ENCODE measurements at regions not wholly inside any gene's neighbourhood (a gene's known extent, or its start where the extent isn't known, plus 50 kb on each side); places are given as distances from the start of the nearest gene placed in this dataset.

DNA sequence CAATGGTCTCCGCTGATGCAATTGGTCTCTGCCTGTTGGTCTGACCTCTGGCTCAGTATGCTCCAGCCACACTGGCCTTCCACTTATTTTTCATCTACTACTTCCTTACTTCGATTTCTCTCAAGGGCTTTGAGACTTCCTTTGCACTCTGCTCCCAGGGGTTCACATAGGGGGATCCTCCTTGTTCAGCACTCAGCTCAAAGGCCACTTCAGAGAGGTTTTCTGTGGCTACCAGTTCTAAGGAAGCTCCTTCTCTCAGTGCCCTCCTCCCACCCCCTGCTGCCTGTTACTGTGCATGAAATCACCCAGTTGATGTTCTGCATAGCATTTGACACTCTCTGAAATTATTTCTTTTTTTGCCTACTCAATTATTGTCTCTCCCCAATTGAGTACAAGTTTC, 476.4 kb downstream of the HS3ST3B1 start:
- no peak overlapping the region for H3K4me3 ChIP-seq
- TF ChIP-seq POLR2A (IDR thresholded peaks at IDR 0.05), result no peak
- no peak for TF ChIP-seq CTCF (IDR thresholded peaks at IDR 0.05)
- no peak overlapping the region for H3K27ac ChIP-seq
- H3K27me3 ChIP-seq, result no peaks in the 10 kb centered on the region
- intact Hi-C loops (cut with DNase I; ENCODE audit: low total_unique reads), result no loop called here
- no peaks in the 10 kb centered on the region for H3K36me3 ChIP-seq
- no peaks in the 10 kb centered on the region for H3K9me3 ChIP-seq
- H3K4me1 ChIP-seq, result no peaks in the 10 kb centered on the region
- DNase-seq, result no peak

GRCh38 chr17:14776791-14777190, 475.9 kb downstream of the HS3ST3B1 start:
- Histone ChIP-seq H3K27ac (no peak overlapping the region), H3K36me3 (no peaks in the 10 kb centered on the region), H3K4me3 (no peak overlapping the region), H3K27me3 (no peaks in the 10 kb centered on the region), H3K4me1 (no peaks in the 10 kb centered on the region), H3K9me3 (no peaks in the 10 kb centered on the region)
- intact Hi-C loops (cut with DNase I; ENCODE audit: low total_unique reads), result no loop called here
- DNase-seq, result no peak
- TF ChIP-seq POLR2A (IDR thresholded peaks at IDR 0.05) (no peak), CTCF (IDR thresholded peaks at IDR 0.05) (no peak)

GRCh38 chr17:14775731-14776492, 475.0 kb downstream of the HS3ST3B1 start:
- no peak overlapping the region for H3K4me3 ChIP-seq
- H3K27me3 ChIP-seq, result no peaks in the 10 kb centered on the region
- DNase-seq, result no peak
- H3K4me1 ChIP-seq, result no peaks in the 10 kb centered on the region
- H3K27ac ChIP-seq, result no peak overlapping the region
- intact Hi-C loops (cut with DNase I; ENCODE audit: low total_unique reads), result no loop called here
- no peak for TF ChIP-seq POLR2A (IDR thresholded peaks at IDR 0.05)
- TF ChIP-seq CTCF (IDR thresholded peaks at IDR 0.05), result no peak
- H3K9me3 ChIP-seq, result no peaks in the 10 kb centered on the region
- H3K36me3 ChIP-seq, result no peaks in the 10 kb centered on the region

GRCh38 chr17:14774774-14775173, 473.9 kb downstream of the HS3ST3B1 start:
- no peak overlapping the region for H3K27ac ChIP-seq
- H3K36me3 ChIP-seq, result no peaks in the 10 kb centered on the region
- no peak overlapping the region for H3K4me3 ChIP-seq
- no peaks in the 10 kb centered on the region for H3K27me3 ChIP-seq
- intact Hi-C loops (cut with DNase I; ENCODE audit: low total_unique reads), result no loop called here
- no peaks in the 10 kb centered on the region for H3K9me3 ChIP-seq
- no peak for TF ChIP-seq CTCF (IDR thresholded peaks at IDR 0.05)
- TF ChIP-seq POLR2A (IDR thresholded peaks at IDR 0.05), result no peak
- DNase-seq, result no peak
- no peaks in the 10 kb centered on the region for H3K4me1 ChIP-seq

DNA sequence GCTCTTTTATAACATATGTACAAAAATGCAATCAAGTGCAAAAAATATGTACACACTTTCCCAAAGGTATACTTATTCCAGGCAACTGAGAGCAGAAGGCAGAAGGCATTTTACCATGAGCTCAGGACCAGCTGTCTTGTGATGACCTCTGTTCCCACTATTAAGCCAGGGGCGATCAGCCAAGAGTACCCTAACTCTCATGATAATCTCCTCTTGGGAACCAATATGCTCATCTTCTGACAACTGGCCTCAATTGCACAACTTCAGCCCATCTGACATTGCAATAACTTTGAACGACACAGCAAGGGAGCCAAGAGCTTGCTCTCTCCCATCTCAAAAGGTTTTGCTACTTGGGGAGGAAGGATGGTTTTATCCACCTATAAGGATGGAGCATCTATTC, 471.9 kb downstream of the HS3ST3B1 start:
- no peak for DNase-seq
- Histone ChIP-seq H3K9me3 (no peaks in the 10 kb centered on the region), H3K27ac (no peak overlapping the region), H3K36me3 (no peaks in the 10 kb centered on the region), H3K4me3 (no peak overlapping the region), H3K27me3 (no peaks in the 10 kb centered on the region), H3K4me1 (no peaks in the 10 kb centered on the region)
- intact Hi-C loops (cut with DNase I; ENCODE audit: low total_unique reads), result no loop called here
- no peak for TF ChIP-seq CTCF (IDR thresholded peaks at IDR 0.05)
- no peak for TF ChIP-seq POLR2A (IDR thresholded peaks at IDR 0.05)

Measured in uterus (tissue), 3 donors.